HL-60 (cell line): ENCODE measurements at regions not wholly inside any gene's neighbourhood (a gene's known extent, or its start where the extent isn't known, plus 50 kb on each side); places are given as distances from the start of the nearest gene placed in this dataset.

ENCODE experiments used
- CTCF ChIP-seq: IDR thresholded peaks from one replicate; pipeline ENCODE4 v1.5.1; 2011; ENCODE audit warnings: low read length, control low read depth, inconsistent platforms; ENCODE audit not compliant: insufficient read depth
- POLR2AphosphoS5 ChIP-seq: IDR thresholded peaks from 2 replicates; pipeline ENCODE4 v1.6.1; 2012; ENCODE audit warnings: low read depth
- REST ChIP-seq: IDR thresholded peaks from 2 replicates; pipeline ENCODE4 v1.6.1; 2012; ENCODE audit warnings: low read depth; ENCODE audit not compliant: insufficient replicate concordance

- TF ChIP-seq CTCF (no peak), POLR2AphosphoS5 (no peak), REST (no peak)
Measured at GRCh38 chr18:22349317-22349898, 68.3 kb downstream of the CTAGE1 start.
